ENCODE measurements at regions not wholly inside any gene's neighbourhood (a gene's known extent, or its start where the extent isn't known, plus 50 kb on each side); places are given as distances from the start of the nearest gene placed in this dataset.

DNA sequence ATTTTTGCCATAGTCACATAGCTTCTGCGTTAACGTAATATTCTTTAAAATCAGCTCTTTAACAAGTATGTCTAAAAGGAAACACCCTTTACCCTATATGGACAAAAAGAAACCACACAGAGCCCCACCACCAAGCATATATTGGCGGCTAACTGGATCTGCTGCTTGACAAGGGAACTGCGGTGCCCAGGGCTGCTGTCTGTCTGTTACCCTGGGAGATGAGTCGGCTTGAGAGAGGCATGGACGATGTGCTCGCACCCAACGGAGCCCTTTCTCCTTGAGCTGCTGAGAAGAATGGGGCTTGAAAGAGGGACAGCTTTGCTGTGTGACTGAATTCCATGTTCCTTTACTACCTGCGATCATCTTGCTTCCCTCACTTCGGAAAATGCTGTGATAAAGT, 158.6 kb upstream of the SHB start:
- DNase-seq (ENCODE audit: low read depth in 2 of 2), result no peak

DNA sequence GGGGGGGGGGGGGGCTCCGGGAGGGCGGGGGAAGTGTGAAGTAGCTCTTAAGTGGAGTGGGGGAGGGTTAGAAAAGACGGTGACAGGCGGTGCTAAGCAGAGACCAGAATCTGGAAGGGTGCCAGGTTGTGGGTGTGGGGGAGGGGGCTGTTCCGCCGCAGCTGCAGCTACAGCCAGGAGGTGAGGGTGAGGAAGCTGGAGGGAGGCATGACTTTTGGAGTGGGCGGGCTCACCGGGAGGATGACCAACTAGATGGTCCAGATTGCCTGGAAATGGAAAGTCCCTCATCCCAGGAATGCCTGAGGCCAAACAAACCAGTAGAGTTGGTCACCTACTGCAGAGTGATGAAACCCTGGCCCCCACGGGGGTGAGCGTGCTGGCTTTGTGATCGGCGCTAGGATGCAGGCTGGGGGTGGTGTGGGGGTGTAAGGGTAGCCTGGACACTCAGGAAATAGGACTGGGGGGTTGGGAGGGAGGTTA, 158.1 kb upstream of the SHB start:
- peak in 1 of 2 donors; percentile 40 for DNase-seq (ENCODE audit: low read depth in 2 of 2)

DNA sequence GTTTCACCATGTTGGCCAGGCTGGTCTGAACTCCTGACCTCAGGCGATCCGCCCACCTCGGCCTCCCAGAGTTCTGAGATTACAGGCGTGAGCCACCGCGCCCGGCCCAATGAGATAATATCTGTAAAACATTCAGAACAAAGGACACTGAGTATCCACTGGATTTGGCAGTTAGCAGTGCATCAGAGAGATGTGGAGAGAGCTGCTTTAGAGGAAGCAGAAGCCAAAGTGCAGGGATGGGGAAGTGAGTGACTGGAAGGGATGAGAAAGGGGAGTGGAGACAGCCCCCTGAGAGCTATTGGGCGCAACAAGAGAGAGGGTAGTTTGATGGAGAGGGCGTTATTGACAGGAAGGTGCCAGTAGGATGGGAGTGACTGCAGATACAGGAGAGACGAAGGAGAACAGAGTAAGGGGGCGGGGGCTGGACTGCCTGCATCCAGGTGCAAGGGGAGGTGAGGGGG, 157.5 kb upstream of the SHB start:
- no peak for DNase-seq (ENCODE audit: low read depth in 2 of 2)

DNA sequence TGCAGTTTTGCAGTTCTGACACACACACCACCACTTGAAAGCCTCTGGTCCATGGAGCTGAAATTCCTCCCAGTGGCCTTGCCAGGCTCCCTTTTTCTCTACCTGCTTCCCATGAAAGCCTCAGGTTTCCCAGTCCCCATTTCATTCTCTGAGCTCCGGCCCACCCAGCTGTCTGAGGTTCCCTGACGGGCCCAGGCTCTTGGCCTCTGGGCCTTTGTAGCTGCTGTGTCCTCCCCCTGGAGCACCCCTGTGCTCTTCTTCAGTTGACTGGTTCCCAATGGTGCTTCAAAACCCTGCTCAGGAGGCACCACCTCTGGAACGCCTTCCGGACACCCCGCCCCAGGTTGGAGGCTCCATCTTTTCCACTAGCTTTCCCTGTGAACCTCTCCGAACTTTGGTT, 155.9 kb upstream of the SHB start:
- DNase-seq (ENCODE audit: low read depth in 2 of 2), result no peak

DNA sequence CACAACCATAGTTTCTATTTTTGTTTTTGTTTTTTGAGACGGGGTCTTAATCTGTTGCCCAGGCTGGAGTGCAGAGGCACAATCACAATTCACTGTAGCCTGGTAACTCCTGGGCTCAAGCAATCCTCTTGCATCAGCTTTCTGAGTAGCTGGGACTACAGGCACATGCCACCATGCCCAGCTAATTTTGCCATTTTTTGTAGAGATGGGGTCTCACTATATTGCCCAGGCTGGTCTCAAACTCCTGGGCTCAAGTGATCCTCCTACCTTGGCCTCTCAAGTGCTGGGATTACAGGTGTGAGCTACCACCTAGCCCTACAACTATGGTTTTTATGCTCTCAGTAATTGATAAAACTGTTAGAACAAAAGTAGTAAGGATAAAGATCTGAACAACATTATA, 147.5 kb upstream of the SHB start:
- no peak for DNase-seq (ENCODE audit: low read depth in 2 of 2)

DNA sequence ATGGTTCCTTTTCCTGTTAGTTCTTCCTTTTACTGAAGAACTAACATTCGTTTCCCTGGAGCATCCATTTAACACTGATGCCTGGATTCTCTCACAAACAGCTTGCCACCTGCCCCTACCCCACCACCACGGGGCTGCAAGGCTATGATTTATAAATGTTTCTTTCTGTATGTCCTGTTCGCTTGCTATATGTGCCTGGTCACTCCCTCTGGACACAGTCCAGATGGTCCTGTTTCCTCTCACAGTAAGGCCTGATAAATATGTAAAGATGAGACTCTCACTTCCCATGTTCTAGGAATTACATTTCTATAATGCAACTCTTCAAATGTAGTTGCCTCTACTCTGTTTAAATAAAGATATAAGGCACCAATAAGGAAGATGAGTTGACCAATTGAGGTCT, 146.4 kb upstream of the SHB start:
- no peak for DNase-seq (ENCODE audit: low read depth in 2 of 2)

DNA sequence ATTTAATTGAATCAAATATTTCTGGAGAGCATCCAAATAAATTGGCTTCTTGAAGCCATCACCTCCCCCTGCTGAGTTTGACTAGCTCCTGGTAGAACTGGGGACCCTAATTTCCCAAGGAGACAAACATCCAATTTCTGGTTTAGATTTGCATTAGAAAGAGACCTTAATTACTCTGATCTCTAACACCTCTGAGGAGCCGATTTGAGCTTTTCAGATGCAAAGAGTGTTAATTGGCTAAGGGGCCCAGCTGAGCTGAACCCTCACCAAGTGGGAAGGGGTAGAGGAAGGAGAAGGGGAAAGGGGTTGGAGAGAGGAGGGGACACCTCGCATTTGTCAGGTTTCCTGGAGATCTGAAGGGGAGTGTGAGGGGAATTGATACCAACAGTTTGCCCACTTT, 145.4 kb upstream of the SHB start:
- no peak for DNase-seq (ENCODE audit: low read depth in 2 of 2)

DNA sequence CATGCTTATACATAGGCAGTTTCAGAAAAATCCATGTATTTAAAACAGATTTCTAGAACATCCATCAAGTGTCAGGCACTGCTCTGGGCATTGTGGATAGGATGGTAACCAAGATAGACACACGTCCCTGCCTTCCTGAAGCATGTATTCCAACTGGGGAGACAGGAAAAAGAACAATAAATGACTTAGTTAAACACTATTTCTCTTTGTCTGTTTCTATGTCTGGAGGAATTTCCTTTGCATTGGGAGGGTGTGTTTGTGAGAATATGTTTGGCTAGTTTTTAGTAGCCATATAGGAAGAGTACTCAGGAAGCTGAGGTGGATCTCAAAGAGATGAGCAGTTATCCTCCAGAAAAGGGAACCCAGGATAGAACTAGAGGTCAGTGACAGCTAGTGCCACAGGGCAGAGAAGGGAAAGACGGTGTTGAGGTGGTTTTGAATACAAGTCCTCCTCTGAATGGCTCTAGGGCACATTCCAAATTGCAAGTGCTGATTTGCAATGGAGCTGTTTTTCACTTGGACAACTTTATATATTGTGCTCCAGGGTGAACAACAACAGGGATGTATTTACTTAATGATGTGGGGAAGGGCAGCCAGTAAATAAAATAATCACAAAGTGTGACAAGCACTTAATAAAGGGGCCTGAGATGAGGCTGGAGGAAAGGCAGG, 144.7 kb upstream of the SHB start:
- DNase-seq (ENCODE audit: low read depth in 2 of 2), result no peak

DNA sequence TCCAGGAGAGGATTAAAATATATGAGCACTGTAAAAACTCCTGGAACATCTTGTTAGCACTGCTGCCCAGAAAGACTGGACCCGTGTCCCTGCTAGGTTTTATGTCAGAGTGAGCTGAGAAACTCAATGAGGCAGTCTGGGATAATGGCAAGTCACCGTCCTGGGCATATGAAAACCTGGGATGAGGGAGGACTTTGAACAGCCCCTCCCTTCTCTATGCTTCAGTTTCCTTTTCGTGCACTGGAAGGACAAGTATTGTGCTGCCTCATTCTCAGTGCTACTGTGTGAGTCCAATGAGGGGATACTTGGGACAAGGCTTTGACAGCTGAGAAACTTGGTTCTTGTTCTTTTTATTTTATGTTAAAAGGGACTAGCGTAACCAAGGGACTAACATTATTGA, 143.0 kb upstream of the SHB start:
- no peak for DNase-seq (ENCODE audit: low read depth in 2 of 2)

DNA sequence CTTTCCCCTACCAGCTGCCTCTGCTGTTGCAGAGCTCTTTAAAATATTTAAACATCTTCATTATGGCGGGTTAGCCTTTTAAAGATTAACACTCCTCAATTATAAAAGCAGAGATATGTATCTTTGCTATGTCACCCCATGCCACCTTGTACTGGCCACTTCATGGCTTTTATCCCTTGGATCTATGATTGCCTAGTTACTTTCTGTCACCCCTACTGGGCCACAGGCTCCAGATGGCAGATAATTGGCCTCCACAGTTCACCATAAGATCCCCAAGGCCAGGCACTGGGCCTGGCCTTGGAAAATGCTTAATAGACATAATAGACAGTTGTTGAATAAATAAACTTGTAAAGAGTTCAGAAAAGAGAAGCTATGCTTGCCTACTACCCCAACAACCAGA, 142.0 kb upstream of the SHB start:
- DNase-seq (ENCODE audit: low read depth in 2 of 2), result no peak

DNA sequence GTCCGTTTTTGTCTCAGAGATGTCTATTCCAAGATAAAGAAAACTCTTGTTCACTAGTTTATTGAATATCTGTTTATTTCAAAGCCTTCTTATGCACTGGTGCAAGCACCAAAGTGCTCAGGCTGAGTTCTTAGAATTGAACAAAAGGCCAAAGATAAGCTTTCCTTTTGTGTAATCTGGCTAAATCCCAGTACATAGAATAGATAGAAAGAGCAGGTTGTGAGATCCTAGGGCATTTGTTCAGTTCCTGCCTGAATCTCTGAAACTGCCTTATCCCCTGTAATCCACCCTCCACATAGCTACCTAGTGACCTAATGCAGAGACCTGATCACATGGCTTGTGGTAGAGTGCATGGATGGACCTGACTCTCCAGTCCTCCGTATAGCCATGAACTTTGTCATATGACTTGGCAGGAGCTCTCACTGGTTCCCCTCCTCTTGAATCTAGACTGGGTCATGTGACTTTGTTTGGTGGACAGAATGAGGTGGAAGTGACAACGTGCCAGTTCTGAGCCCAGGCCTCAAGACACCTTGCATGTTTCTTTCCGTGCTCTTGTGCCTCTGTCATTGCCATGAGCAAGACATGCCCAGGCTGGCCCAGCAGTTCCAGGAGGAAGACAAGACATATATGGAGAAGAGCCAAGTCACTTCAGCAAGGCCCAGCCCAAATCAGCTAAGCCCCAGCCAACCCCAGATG, 139.3 kb upstream of the SHB start:
- no peak for DNase-seq (ENCODE audit: low read depth in 2 of 2)

DNA sequence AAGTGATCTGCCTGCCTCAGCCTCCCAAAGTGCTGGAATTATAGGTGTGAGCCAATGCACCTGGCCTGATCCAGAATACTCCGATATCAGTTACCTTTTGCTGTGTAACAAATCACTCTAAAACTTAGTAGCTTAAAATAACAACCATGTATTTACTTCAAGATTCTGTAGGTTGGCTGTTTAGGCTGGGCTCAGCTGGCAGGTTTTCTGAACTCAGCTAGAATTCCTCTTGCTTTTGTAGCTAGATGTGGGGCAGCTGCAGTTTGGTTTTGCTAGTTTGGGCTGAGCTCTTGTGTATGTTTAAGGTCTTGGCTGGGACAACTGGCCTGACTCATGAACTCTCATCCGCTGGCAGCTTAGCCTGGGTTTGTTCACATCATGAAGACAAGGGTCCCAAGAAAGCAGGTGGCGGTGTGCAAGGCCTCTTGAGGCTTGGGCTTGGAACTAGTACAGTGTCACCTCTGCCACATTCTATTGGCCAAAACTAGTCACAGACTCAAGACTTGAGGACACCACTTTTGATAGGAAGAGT, 138.3 kb upstream of the SHB start:
- no peak for DNase-seq (ENCODE audit: low read depth in 2 of 2)

DNA sequence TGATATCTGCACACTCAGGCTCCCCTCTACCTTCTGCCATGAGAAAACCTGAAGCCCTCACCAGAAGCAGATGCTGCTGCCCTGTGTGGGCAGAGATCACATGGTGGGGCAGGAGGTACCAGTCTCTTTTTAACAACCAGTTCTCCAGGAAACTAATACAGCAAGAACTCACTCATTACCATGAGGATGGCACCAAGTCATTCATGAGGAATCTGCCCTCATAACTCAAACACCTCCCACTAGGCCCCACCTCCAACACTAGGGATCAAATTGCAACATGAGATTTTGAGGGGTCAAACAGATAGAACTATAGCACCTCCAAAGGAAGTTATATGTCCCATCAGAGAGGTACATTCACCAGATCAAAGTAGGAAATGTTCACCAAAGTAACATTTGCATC, 136.3 kb upstream of the SHB start:
- no peak for DNase-seq (ENCODE audit: low read depth in 2 of 2)

DNA sequence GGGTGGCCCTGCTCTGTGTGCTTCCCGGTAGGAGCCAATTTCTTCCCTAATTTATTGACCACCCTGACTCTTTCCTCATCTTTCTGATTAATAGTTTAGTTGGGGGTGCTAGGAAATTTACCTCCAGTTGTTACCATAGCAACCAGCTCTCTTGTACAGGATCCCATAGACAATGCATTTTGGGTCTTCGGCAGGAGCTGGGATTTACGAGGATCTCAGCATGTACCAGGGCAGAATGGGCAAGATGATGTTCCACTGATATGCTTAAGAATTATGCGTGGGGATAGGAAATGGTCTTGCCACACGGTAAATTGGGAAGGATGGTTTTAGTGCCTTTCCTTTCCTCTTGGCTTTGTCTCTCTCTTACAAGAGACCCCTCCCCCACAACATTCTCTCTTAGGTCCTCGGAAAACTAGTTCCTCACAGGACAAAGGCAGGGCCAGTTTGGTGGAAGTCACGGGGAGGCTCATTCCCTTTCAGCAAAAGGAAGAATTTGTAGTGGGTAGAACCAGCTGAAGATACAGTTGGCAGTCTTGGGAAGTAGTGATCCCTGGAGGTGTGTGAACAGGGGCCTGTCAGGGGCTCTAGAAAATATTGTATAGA, 133.4 kb upstream of the SHB start:
- DNase-seq (ENCODE audit: low read depth in 2 of 2), result no peak

DNA sequence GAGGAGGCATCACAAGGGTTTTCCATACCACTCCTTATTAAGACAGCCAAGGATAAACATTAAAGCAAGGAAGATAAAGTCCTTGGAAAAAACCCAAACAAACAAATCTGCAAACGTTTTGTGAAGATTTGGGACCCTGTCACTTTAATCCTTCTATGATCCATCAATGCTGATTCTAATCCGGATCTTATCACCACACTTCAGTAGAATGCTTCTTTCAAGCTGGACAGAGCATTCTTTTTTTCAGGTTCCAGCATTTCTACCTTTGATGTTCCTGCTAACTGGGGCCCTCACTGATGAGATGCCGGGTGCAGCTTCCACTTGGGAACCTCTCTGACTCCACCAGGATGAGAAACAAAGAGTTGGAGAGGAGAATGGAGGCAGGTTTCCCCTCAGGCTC, 132.8 kb upstream of the SHB start:
- DNase-seq (ENCODE audit: low read depth in 2 of 2), result no peak

DNA sequence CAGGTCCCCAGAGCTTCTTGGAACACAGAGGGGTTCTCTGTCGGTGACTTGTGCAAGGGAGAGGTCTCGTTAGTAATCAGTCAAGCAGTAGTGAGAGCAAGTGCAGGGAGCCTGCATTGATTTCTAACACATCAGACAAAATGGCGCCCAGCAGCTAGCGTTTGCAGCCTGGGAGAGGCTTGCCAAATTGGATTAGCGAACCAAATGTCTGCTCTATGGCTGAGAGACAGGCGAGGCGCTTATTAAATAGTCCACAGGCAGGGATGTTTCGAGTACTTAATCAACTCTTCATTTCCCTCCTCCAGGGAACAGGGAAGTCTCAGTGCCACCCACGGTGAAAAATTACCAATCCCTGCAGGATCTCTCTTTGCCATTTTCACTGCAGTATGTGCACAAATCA, 131.4 kb upstream of the SHB start:
- no peak for DNase-seq (ENCODE audit: low read depth in 2 of 2)

DNA sequence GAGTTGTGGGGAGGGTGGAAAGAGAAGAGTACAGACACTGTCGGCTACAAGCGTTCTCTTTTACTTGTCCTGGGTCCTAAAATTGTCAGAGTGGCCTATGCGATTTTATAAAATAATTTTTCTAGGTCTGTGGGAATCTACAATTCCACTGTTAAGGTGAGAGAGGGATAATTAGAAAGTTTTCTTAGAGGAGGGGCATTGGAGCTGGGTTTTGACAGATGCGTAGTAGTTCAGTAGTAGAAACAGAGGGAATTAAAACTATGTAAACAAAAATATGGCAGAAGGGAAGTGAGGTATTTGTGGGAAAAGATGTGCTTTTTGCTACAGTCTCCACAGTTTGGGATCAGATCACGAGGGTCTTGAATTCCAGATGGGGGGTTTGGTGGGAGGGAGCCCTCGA, 129.1 kb upstream of the SHB start:
- no peak for DNase-seq (ENCODE audit: low read depth in 2 of 2)

DNA sequence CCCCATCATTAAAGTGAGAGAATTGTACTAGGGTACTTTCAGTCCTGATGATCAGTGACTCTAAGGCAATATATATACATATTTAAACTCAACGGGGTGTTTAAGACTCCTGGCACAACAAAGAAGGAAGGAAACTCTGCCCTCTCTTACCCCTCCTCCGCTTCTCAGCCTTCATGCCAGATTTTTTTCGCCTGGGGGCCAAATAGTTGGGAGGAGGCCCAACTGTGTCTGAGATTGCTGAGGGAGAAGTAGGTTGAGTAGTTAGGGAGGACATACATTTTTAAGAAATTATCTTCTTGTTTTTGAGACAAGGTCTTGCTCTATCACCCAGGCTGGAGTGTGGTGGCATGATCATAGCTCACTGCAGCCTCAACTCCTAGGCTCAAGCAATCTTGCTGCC, 127.7 kb upstream of the SHB start:
- no peak for DNase-seq (ENCODE audit: low read depth in 2 of 2)

DNA sequence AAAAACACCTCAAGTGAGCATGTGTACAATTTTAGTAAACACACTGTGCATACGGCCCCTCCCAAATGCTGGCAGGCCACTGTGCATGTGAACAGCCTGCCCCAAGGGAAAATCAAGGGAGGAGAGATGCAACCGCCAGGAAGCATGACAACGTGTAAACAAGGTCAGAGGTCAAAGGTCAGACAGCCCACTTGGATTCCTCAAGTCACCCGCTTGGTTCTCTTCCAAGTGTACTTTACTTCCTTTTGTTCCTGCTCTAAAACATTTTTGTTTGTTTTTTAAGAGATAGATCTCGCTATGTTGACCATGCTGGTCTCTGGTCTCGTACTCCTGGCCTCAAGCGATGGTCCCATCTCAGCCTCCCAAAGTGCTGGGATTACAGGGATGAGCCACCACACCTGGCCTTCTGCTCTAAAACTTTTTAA, 126.7 kb upstream of the SHB start:
- no peak for DNase-seq (ENCODE audit: low read depth in 2 of 2)

DNA sequence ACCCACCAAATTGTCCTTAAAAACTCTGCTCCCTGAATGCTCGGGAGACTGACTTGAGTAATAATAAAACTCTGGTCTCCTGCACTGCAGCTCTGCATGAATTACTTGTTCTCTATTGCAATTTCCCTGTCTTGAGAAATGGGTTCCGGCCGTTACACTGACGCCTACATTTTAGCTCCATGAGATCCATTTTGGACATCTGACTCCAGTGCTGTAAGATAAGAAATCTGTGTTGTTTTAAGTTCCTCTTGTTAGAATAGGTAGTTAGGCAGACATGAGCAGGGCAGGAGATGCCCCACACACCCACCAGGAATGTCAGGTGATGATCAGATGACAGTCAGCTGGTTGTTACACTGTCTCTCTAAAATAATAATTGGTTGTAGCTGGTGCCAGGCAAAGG, 125.8 kb upstream of the SHB start:
- DNase-seq (ENCODE audit: low read depth in 2 of 2), result no peak

DNA sequence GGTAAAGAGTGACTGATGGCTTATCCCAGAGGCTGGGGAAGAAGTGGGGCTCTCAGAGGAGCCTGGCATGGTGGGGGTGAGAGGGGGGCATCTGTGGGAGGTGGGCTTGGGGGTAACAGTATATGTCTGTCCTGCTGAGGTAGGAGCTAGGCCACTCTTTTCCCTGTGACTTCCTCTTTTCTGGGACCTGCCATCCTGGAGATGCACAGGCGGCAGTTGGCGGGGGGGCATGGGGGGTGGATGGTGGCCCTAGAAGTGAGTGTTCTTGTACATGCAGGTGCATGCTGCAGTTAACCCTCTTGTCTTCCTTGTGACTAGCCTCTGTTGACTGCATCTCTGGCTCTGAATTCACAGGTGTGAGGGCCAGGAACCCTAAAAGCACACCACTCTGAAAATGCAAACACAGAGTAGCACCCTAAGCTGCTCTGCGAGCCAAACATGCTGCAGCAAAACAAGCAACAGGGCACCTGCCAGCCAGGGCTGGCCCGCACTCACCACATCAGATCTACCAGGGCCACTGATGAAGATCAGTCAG, 123.8 kb upstream of the SHB start:
- DNase-seq (ENCODE audit: low read depth in 2 of 2), result no peak

DNA sequence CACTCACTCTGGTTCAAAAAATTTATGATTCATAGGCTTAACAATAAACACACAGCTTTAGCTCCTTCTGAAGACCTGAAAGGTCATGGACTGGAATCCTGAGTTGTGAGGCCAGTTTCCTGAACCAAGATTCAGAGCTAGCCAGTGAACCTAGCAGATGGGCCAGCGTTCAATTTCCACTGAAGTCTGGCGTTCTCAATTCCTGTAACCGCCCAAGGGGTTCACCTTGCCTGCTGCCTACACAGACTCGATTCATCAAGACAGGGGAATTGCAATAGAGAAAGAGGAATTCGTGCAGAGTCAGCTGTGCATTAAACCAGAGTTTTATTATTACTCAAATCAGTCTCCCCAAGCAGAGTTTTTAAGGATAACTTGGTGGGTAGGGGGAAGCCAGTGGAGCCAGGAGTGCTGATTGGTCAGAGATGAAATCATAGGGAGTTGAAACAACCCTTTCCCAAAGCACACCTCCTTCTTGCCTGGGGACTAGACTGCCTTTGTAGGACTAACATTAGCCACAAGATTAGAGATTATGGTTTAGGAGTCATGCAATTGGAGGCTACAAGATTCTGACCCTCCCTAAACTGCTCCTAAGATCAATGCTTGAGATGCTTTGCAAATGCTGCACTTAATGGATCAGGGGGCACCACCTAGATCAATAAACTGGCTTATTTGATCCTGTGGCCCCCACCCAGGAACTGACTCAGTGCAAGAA, 117.5 kb upstream of the SHB start:
- no peak for DNase-seq (ENCODE audit: low read depth in 2 of 2)
